ENCODE measurements at regions not wholly inside any gene's neighbourhood (a gene's known extent, or its start where the extent isn't known, plus 50 kb on each side); places are given as distances from the start of the nearest gene placed in this dataset.

DNA sequence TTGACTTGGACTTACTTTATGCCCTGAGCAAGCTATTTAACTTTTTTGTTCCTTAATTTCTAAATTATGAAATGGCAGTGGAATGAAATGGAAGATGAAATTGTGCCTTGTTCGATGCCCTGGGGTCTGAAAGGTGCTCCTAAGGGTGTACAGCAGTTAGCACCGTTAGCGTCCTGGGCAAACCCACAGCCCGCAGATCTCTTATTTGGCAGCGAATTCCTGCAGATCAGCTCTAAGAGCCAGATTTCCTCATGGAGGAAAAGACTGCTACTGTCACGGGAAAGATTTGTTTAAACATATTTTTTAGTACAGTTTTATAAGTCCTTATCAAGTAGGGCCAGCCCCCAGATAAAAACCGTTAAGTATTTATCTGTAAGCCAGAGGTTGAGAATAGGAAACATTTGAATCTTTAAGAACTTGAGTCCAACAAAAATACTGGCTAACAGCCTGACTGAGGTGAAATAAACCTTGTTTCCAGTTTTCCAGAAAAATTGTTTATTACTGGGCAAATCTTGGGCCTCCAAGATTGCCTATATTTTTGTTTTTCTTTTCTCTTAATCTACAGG, 216.5 kb upstream of the DMRT1 start:
- TF ChIP-seq POLR2A (IDR thresholded peaks at IDR 0.05; ENCODE audit: low read depth, low read length) (no peak), POLR2AphosphoS5 (IDR thresholded peaks at IDR 0.05; ENCODE audit: low read depth, low read length) (no peak), TAF1 (IDR thresholded peaks at IDR 0.05; ENCODE audit: borderline replicate concordance, low read depth, low read length) (no peak)
